Peyer's patch (tissue), 4 donors: ENCODE measurements at regions not wholly inside any gene's neighbourhood (a gene's known extent, or its start where the extent isn't known, plus 50 kb on each side); places are given as distances from the start of the nearest gene placed in this dataset.

Experiments
- DNase-seq, 3 donors: peaks; one replicate each; pipeline ENCODE4 v3.0.0-alpha.2; 2017 to 2019
- H3K27ac ChIP-seq, 4 donors: fragments of 200-600 bp; sonication (generic); one replicate each; pipeline ENCODE4 v1.5.1; 2016 to 2019
- H3K27me3 ChIP-seq, 2 donors: fragments of 200-600 bp; sonication (generic); one replicate each; pipeline ENCODE4 v1.5.1; 2019
- H3K36me3 ChIP-seq, 3 donors: fragments of 200-600 bp; sonication (generic); one replicate each; pipeline ENCODE4 v1.5.1; 2016 to 2019
- H3K4me1 ChIP-seq, 4 donors: fragments of 200-600 bp; sonication (generic); one replicate each; pipeline ENCODE4 v1.5.1; 2016 to 2019
- H3K4me3 ChIP-seq, 4 donors: fragments of 200-600 bp; sonication (generic); 1 replicate in 3 of 4; 2 replicates in 1 of 4; pipeline ENCODE4 v1.5.1; 2016 to 2019; ENCODE audit warnings: mild to moderate bottlenecking in 1 of 4
- H3K9me3 ChIP-seq, 4 donors: fragments of 200-600 bp; sonication (generic); one replicate each; pipeline ENCODE4 v1.5.1; 2016 to 2019; ENCODE audit warnings: mild to moderate bottlenecking in 1 of 4
- CTCF ChIP-seq, 6 experiments: fragments of 450-650 bp in 4 of 6; fragments of 200-600 bp in 2 of 6; sonication (generic) in 1 of 6; IDR thresholded peaks; one replicate each; pipeline ENCODE4 v1.5.1; 2017 to 2019; ENCODE audit warnings: antibody characterized with exemption in 6 of 6, mild to moderate bottlenecking in 3 of 6, moderate library complexity in 1 of 6
- POLR2A ChIP-seq, 2 donors: fragments of 450-650 bp; IDR thresholded peaks; one replicate each; pipeline ENCODE4 v1.5.1; 2017; ENCODE audit warnings: antibody characterized with exemption in 2 of 2, mild to moderate bottlenecking in 2 of 2, moderate library complexity in 2 of 2

GRCh38 chr16:85461814-85462713 is 151.1 kb upstream of the GSE1 start:
- no peaks in the 10 kb centered on the region for H3K36me3 ChIP-seq
- peaks cover 3 to 42% (median 9%) of the 10 kb centered on the region in 4 donors for H3K4me1 ChIP-seq
- DNase-seq: no peak
- no peaks in the 10 kb centered on the region for H3K27me3 ChIP-seq
- no peaks in the 10 kb centered on the region for H3K9me3 ChIP-seq
- peak overlapping the region in 3 of 4 donors; percentile 15 to 46 (median 36) for H3K4me3 ChIP-seq
- TF ChIP-seq POLR2A (IDR thresholded peaks at IDR 0.05) (no peak), CTCF (IDR thresholded peaks at IDR 0.05) (no peak)
- peak overlapping the region in 2 of 4 donors; percentile 81 for H3K27ac ChIP-seq

DNA sequence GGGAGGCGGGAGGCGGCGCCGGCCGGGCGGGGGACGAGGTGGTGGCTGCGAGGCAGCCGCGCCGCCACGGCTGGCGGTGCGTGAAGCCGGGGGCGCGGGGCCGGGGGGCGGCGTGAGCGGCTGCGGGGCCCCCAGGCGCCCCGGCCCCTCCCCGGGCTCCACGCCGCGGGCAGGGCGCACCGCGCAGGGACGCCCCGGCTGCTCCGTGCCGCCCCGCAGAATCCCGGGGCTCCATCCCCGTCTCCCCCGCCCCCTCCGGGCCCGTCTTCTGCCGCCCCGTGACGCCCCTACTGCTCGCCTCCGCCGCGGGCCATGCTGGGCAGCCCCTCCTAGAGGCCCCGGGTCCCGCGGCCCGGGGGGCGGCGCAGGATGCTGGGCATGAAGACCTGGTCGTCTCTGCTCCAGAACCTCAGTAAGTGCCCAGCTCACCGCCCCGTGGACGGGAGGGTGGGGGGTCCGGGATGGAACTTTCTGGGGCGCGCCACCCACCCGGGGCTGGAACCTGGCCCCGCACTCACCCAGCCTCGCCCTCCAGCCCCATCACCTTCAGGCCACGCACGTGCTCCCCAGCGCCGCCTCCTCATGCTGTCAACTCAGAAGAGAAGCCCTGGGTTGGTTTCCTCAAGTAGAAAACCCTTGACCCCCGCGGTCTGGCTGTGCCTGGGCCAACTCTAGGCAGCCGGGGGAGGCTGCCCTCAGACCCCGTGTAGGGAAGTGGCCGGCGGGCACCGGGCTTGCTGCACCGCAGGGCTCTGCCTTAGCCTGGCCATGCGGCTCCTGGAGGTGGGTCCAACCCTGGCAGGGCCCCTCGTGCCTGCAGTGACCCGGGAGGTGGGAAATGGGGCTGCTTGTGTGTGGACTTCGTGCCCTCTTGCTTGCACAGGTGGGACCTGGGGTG is 150.2 kb upstream of the GSE1 start:
- H3K36me3 ChIP-seq: no peaks in the 10 kb centered on the region
- peak overlapping the region in 3 of 4 donors; percentile 20 to 46 (median 41) for H3K4me3 ChIP-seq
- TF ChIP-seq CTCF (IDR thresholded peaks at IDR 0.05): no peak
- TF ChIP-seq POLR2A (IDR thresholded peaks at IDR 0.05): no peak
- H3K4me1 ChIP-seq: peaks cover 3 to 42% (median 9%) of the 10 kb centered on the region in 4 donors
- H3K27me3 ChIP-seq: no peaks in the 10 kb centered on the region
- H3K9me3 ChIP-seq: no peaks in the 10 kb centered on the region
- no peak for DNase-seq
- H3K27ac ChIP-seq: no peak overlapping the region

DNA sequence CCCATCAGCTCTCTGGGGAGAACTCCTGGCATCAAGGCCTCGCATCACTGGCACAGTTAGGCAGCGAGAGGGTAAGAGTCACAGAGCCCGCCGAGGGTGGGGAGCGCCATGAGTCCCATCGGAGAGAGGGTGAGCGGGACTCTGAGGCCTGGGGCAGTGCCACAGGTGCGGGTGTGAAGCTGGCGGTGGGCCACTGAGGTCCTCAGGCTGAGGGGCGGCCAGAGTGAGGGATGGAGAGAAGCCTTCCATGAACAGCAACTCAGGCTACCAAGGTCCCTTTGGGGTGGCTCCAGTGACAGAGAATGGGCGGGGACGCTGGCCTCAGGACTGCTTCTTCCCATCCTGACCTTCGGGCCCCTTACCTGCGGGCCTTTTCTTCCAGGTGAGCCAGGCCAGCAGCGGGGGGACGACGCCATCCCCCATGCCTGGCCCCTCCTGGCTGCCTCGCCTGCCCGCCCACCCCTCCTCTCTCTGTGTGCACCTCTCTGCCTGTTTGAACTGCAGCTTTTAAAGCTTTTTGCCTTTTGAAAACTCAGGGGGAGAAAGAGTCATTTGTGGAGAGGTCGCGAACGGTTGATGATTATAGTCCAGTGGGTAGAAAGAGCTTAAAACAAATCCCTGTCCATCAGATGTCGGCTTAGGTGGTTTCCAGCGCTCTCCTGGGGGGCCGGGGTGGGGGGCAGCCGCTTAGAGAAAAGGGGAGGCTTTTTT is 149.3 kb upstream of the GSE1 start:
- Histone ChIP-seq H3K9me3 (no peaks in the 10 kb centered on the region), H3K27ac (no peak overlapping the region), H3K4me1 (peaks cover 3 to 37% (median 9%) of the 10 kb centered on the region in 4 donors)

GRCh38 chr16:85464383-85465305 is 148.5 kb upstream of the GSE1 start:
- Histone ChIP-seq H3K27ac (no peak overlapping the region), H3K9me3 (no peaks in the 10 kb centered on the region), H3K4me3 (no peak overlapping the region), H3K4me1 (peaks cover 3 to 30% (median 9%) of the 10 kb centered on the region in 4 donors), H3K36me3 (no peaks in the 10 kb centered on the region), H3K27me3 (no peaks in the 10 kb centered on the region)
- no peak for DNase-seq
- TF ChIP-seq CTCF (IDR thresholded peaks at IDR 0.05) (no peak), POLR2A (IDR thresholded peaks at IDR 0.05) (no peak)

More for the DNA sequence above, 149.3 kb upstream of the GSE1 start:
- no peak for DNase-seq
- TF ChIP-seq CTCF (IDR thresholded peaks at IDR 0.05) (no peak), POLR2A (IDR thresholded peaks at IDR 0.05) (no peak)
- H3K4me3 ChIP-seq: no peak overlapping the region
- H3K36me3 ChIP-seq: no peaks in the 10 kb centered on the region
- H3K27me3 ChIP-seq: no peaks in the 10 kb centered on the region
